ENCODE measurements at regions not wholly inside any gene's neighbourhood (a gene's known extent, or its start where the extent isn't known, plus 50 kb on each side); places are given as distances from the start of the nearest gene placed in this dataset.

DNA sequence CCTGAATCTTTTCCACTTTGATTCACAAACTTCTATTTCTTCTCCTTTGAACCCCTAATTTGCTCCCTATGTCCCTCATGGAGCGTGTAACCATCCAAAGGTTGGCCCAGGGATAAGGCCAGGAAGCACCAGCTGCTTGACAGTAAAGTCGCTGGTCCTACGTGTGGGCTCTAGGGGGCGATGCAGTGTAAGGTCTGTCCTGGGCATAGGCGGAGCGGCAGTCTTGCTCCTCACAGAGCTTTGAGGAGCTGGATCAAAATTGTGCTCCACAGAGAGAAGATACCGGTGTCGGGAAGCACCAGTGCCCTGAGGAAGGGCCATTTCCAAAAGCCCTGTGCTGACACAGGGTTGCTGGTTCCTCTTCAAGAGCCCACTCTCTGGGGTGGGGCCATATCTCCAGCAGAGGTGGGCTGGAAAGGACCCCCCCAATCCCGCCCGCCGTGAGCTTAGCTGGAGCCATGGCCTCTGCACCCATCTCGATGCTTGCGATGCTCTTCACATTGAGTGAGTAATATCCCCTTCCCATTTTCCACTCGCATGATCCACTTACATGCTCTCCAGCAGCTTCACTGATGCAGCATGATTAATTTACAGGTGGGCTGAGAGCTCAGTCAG is 49.9 kb upstream of the OR4E1 start:
- no peak for DNase-seq (ENCODE audit: extremely low read depth in 1 of 2, low read depth in 1 of 2)
